HL-60 (cell line): ENCODE measurements at regions not wholly inside any gene's neighbourhood (a gene's known extent, or its start where the extent isn't known, plus 50 kb on each side); places are given as distances from the start of the nearest gene placed in this dataset.

ENCODE experiments used
- POLR2AphosphoS5 ChIP-seq: IDR thresholded peaks from 2 replicates; pipeline ENCODE4 v1.6.1; 2012; ENCODE audit warnings: low read depth
- TF ChIP-seq, protein P1 (sequence below): IDR thresholded peaks from one replicate; pipeline ENCODE4 v1.5.1; 2011; ENCODE audit warnings: low read length, control low read depth, inconsistent platforms; ENCODE audit not compliant: insufficient read depth

DNA sequence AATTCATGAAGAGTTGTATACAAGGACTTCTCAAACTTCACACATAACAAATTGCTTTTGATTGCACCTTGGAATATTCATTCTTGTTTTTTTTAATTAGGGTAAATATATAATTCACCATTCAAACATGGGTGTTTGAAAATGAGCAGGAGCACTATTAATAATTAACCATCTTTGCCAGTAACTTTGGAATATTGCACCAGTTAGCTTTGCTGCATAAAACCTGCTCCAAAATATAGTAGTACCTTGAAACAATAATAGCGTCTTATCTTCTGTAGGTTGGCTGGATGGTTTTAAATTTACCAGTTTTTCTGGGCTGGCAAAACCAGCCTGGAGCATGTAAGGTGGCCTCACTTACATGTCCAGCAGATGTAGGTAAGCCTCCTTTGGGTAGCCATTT is 1112.4 kb downstream of the TRHDE start:
- TF ChIP-seq, protein P1, sequence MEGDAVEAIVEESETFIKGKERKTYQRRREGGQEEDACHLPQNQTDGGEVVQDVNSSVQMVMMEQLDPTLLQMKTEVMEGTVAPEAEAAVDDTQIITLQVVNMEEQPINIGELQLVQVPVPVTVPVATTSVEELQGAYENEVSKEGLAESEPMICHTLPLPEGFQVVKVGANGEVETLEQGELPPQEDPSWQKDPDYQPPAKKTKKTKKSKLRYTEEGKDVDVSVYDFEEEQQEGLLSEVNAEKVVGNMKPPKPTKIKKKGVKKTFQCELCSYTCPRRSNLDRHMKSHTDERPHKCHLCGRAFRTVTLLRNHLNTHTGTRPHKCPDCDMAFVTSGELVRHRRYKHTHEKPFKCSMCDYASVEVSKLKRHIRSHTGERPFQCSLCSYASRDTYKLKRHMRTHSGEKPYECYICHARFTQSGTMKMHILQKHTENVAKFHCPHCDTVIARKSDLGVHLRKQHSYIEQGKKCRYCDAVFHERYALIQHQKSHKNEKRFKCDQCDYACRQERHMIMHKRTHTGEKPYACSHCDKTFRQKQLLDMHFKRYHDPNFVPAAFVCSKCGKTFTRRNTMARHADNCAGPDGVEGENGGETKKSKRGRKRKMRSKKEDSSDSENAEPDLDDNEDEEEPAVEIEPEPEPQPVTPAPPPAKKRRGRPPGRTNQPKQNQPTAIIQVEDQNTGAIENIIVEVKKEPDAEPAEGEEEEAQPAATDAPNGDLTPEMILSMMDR, result no peak
- no peak for TF ChIP-seq POLR2AphosphoS5
